Activated CD8-positive, alpha-beta T cell treated with anti-CD3 and anti-CD28 coated beads for 36 hours (primary cell): ENCODE measurements at regions not wholly inside any gene's neighbourhood (a gene's known extent, or its start where the extent isn't known, plus 50 kb on each side); places are given as distances from the start of the nearest gene placed in this dataset.

Experiments
- ATAC-seq: fragments of 200-7000 bp; cut with Tn5 transposase; one replicate; pipeline ENCODE4 v1.10.0; 2021; ENCODE audit warnings: mild to moderate bottlenecking, moderate library complexity
- CTCF ChIA-PET: fragments of 350-600 bp; sonication (Branson Sonifier 250); formaldehyde crosslinking; loops from one replicate; lab custom pipeline; 2021; ENCODE audit warnings: antibody characterized with exemption; lab: Charles Lee
- POLR2A ChIA-PET: fragments of 350-600 bp; sonication (Branson Sonifier 250); formaldehyde crosslinking; loops from one replicate; lab custom pipeline; 2021; ENCODE audit warnings: antibody characterized with exemption; lab: Charles Lee
- DNase-seq: peaks from one replicate; pipeline ENCODE4 v3.0.0-alpha.2; 2020
- H3K27ac Mint-ChIP-seq: one replicate; pipeline ENCODE4 v1.8.0; 2021; ENCODE audit warnings: mild to moderate bottlenecking, mixed read lengths
- H3K27me3 Mint-ChIP-seq: one replicate; pipeline ENCODE4 v1.8.0; 2021; ENCODE audit warnings: mixed read lengths
- H3K36me3 Mint-ChIP-seq: one replicate; pipeline ENCODE4 v1.8.0; 2021; ENCODE audit warnings: low read depth, mixed read lengths
- H3K4me1 Mint-ChIP-seq: one replicate; pipeline ENCODE4 v1.8.0; 2021; ENCODE audit warnings: low read depth, mixed read lengths
- H3K4me3 Mint-ChIP-seq: one replicate; pipeline ENCODE4 v1.8.0; 2021; ENCODE audit warnings: mild to moderate bottlenecking, moderate library complexity, mixed read lengths
- H3K9me3 Mint-ChIP-seq: one replicate; pipeline ENCODE4 v1.8.0; 2021; ENCODE audit warnings: mixed read lengths
- intact Hi-C: fragments of 100-400 bp; cut with micrococcal nuclease; formaldehyde crosslinking; loops from one replicate; pipeline ENCODE4 v1.10.0; 2022
- TF ChIP-seq, protein P1 (sequence below): fragments of 200-600 bp; IDR thresholded peaks from one replicate; pipeline ENCODE4 v1.8.0; 2022; ENCODE audit warnings: antibody characterized with exemption, mild to moderate bottlenecking

DNA sequence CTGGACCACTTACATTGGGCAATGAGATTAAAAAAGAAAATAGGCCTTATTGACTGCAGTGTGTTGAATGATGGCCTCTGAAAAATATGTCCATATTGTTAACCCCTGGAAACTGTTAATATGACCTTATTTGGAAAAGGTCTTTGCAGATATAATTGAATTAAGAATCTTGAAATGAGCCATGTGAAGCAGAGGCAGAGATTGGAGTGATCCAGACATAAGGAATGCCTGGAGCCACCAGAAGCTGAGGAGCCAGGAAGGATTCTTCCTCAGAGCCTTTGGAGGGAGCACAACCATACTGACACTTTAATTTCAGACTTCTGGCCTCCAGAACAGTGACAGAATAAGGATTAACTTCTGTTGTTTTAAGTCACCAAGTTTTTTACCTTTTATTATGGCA, 510.4 kb upstream of the AGTR1 start:
- no peak overlapping the region for H3K4me3 Mint-ChIP-seq
- no peaks in the 10 kb centered on the region for H3K4me1 Mint-ChIP-seq
- intact Hi-C loops, result no loop called here
- ChIA-PET CTCF (no interaction called here), POLR2A (no interaction called here)
- no peak overlapping the region for H3K27ac Mint-ChIP-seq
- TF ChIP-seq, protein P1, sequence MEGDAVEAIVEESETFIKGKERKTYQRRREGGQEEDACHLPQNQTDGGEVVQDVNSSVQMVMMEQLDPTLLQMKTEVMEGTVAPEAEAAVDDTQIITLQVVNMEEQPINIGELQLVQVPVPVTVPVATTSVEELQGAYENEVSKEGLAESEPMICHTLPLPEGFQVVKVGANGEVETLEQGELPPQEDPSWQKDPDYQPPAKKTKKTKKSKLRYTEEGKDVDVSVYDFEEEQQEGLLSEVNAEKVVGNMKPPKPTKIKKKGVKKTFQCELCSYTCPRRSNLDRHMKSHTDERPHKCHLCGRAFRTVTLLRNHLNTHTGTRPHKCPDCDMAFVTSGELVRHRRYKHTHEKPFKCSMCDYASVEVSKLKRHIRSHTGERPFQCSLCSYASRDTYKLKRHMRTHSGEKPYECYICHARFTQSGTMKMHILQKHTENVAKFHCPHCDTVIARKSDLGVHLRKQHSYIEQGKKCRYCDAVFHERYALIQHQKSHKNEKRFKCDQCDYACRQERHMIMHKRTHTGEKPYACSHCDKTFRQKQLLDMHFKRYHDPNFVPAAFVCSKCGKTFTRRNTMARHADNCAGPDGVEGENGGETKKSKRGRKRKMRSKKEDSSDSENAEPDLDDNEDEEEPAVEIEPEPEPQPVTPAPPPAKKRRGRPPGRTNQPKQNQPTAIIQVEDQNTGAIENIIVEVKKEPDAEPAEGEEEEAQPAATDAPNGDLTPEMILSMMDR, result no peak
- DNase-seq (no peak), ATAC-seq (no peak)
- no peaks in the 10 kb centered on the region for H3K36me3 Mint-ChIP-seq
- H3K27me3 Mint-ChIP-seq, result no peaks in the 10 kb centered on the region
- H3K9me3 Mint-ChIP-seq, result peaks cover 1% of the 10 kb centered on the region

DNA sequence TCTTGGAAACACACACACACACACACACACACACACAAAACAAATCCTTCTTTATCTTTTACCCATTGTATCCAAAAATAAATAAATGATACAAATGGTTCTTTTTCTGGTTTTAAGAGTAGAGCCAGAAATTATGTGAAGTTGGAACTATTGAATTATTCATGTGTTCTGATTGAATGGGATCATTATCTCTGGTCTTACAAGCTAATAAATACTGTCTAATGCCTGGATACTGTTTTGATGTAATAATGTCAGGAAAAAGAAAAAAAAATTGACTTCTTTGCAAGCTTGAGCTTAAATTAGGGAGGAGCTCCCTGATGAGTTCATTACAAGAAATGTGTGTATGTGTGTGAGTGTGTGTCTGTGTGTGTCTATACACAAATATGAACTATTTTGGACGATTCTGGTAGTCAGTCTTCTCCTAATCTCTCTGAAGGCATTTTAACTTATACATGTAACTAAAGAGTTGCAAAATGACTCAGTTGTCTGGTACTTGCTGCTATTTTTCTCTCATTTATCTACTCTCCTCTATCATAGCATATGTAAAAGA, 507.2 kb upstream of the AGTR1 start:
- no peak for DNase-seq
- no peak for ATAC-seq
- no peaks in the 10 kb centered on the region for H3K9me3 Mint-ChIP-seq
- H3K27ac Mint-ChIP-seq, result no peak overlapping the region
- H3K36me3 Mint-ChIP-seq, result no peaks in the 10 kb centered on the region
- intact Hi-C loops, result no loop called here
- ChIA-PET CTCF (no interaction called here), POLR2A (no interaction called here)
- no peak overlapping the region for H3K4me3 Mint-ChIP-seq
- no peaks in the 10 kb centered on the region for H3K4me1 Mint-ChIP-seq
- no peaks in the 10 kb centered on the region for H3K27me3 Mint-ChIP-seq
- TF ChIP-seq, protein P1, result no peak

DNA sequence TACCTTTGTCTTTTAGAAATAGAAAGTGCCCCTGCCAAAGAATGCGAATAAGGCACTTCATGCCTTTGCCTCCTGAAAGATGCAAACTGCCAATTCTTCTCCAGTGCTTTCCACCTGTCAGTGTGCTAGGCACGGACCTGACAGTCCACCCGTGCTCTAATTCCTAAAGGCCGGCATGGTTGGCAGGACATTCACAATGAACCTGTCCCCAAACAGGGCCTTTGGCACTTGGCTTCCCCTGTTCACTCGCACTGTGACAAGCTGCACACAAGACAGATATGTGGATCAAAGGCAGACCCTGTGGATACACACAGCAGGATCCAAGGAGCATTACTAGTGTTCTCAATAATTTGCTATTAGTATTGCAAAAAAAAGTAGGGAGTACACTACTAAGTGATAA, 505.7 kb upstream of the AGTR1 start:
- no peaks in the 10 kb centered on the region for H3K4me1 Mint-ChIP-seq
- ChIA-PET POLR2A (no interaction called here), CTCF (no interaction called here)
- H3K27me3 Mint-ChIP-seq, result no peaks in the 10 kb centered on the region
- DNase-seq (no peak), ATAC-seq (no peak)
- H3K4me3 Mint-ChIP-seq, result no peak overlapping the region
- TF ChIP-seq, protein P1, result no peak
- H3K36me3 Mint-ChIP-seq, result no peaks in the 10 kb centered on the region
- intact Hi-C loops, result no loop called here
- no peak overlapping the region for H3K27ac Mint-ChIP-seq
- H3K9me3 Mint-ChIP-seq, result peaks cover 2% of the 10 kb centered on the region

DNA sequence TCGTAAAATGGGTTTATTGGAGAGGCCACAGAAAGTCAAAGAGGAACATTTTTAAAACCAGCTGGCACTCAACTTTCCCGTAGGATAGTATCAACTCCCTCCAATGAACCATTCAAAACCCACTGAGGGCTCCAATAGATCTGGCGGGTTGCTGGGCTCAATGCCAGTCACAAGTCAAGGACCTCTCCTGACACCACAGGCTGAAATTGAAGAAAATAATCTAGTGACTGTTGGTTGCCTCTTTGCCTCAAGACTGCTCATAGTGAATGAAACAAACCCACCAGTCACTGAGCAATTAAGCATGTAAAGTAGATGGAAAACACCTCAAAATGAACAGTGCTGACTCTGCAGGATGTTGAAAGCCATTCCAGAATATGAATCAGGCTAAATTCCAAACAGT, 500.6 kb upstream of the AGTR1 start:
- no peak overlapping the region for H3K4me3 Mint-ChIP-seq
- no peaks in the 10 kb centered on the region for H3K4me1 Mint-ChIP-seq
- ATAC-seq (no peak), DNase-seq (no peak)
- H3K27me3 Mint-ChIP-seq, result no peaks in the 10 kb centered on the region
- ChIA-PET POLR2A (no interaction called here), CTCF (no interaction called here)
- peaks cover 7% of the 10 kb centered on the region for H3K9me3 Mint-ChIP-seq
- intact Hi-C loops, result no loop called here
- no peak overlapping the region for H3K27ac Mint-ChIP-seq
- H3K36me3 Mint-ChIP-seq, result no peaks in the 10 kb centered on the region
- TF ChIP-seq, protein P1, result no peak

DNA sequence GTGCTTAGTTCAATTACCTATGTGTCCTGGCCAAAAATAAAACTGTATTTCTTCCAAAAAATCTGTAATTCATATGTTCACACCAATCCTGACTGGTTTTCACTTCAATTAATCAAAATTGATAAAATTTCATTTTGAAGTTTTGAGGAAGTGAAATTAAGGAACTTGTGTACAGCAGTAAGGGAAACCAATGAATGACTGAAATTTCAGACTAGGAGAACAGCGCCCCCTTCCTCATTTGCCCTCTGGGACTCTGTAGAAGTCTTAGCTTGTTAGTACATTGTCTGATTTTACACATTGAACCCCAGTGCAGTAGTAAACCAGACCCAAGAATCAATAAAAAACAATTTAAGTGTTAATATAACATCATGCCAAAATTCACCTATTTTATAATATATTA, 495.3 kb upstream of the AGTR1 start:
- no peak overlapping the region for H3K4me3 Mint-ChIP-seq
- H3K9me3 Mint-ChIP-seq, result peaks cover 7% of the 10 kb centered on the region
- H3K27me3 Mint-ChIP-seq, result no peaks in the 10 kb centered on the region
- no peaks in the 10 kb centered on the region for H3K4me1 Mint-ChIP-seq
- intact Hi-C loops, result no loop called here
- no peak for DNase-seq
- H3K27ac Mint-ChIP-seq, result no peak overlapping the region
- CTCF ChIA-PET, result interaction anchor here (0.7 kb wide), 2 partner anchors 9 to 21 kb away, joined by 3 read pairs; no protein-coding TSS in a partner anchor
- POLR2A ChIA-PET, result no interaction called here
- no peak for ATAC-seq
- TF ChIP-seq, protein P1, result no peak
- no peaks in the 10 kb centered on the region for H3K36me3 Mint-ChIP-seq
